Hepatocyte (in vitro differentiated cells): ENCODE measurements at regions not wholly inside any gene's neighbourhood (a gene's known extent, or its start where the extent isn't known, plus 50 kb on each side); places are given as distances from the start of the nearest gene placed in this dataset.

ENCODE experiments used
- DNase-seq: peaks from one replicate; pipeline ENCODE4 v3.0.0-alpha.2; 2016; ENCODE audit warnings: low spot score
- H2AFZ ChIP-seq: fragments of 200-600 bp; sonication (generic); 2 replicates; pipeline ENCODE4 v1.6.0; 2016; ENCODE audit warnings: antibody characterized with exemption, mild to moderate bottlenecking
- H3K27ac ChIP-seq: fragments of 200-600 bp; sonication (generic); 2 replicates; pipeline ENCODE4 v1.5.1; 2016; ENCODE audit warnings: mild to moderate bottlenecking
- H3K27me3 ChIP-seq: fragments of 200-600 bp; sonication (generic); 2 replicates; pipeline ENCODE4 v1.6.1; 2016
- H3K36me3 ChIP-seq: fragments of 200-600 bp; sonication (generic); replicated peaks from 2 replicates; pipeline ENCODE4 v1.5.1; 2016; ENCODE audit warnings: low read depth; ENCODE audit not compliant: insufficient read depth
- H3K4me1 ChIP-seq: fragments of 200-600 bp; sonication (generic); 2 replicates; pipeline ENCODE4 v1.5.1; 2016; ENCODE audit warnings: mild to moderate bottlenecking, moderate library complexity; ENCODE audit not compliant: insufficient read depth
- H3K4me2 ChIP-seq: fragments of 200-600 bp; sonication (generic); 2 replicates; pipeline ENCODE4 v1.6.0; 2016
- H3K4me3 ChIP-seq: fragments of 200-600 bp; sonication (generic); 2 replicates; pipeline ENCODE4 v1.5.1; 2016; ENCODE audit warnings: mild to moderate bottlenecking
- H3K79me2 ChIP-seq: fragments of 200-600 bp; sonication (generic); 2 replicates; pipeline ENCODE4 v1.6.0; 2017; ENCODE audit warnings: mild to moderate bottlenecking
- H3K9me2 ChIP-seq: fragments of 200-600 bp; sonication (generic); replicated peaks from 2 replicates; pipeline ENCODE4 v1.6.0; 2017; ENCODE audit warnings: mild to moderate bottlenecking; ENCODE audit not compliant: insufficient read depth
- H3K9me3 ChIP-seq: fragments of 200-600 bp; sonication (generic); 2 replicates; pipeline ENCODE4 v1.5.1; 2016; ENCODE audit warnings: low read depth, mild to moderate bottlenecking
- H4K20me1 ChIP-seq: fragments of 200-600 bp; sonication (generic); 2 replicates; pipeline ENCODE4 v1.6.0; 2016; ENCODE audit warnings: mild to moderate bottlenecking; ENCODE audit not compliant: insufficient read depth, poor library complexity, severe bottlenecking
- CTCF ChIP-seq: fragments of 200-600 bp; sonication (generic); IDR thresholded peaks from 2 replicates; pipeline ENCODE4 v1.5.1; 2016; ENCODE audit warnings: antibody characterized with exemption, mild to moderate bottlenecking; ENCODE audit not compliant: poor library complexity
- EZH2 ChIP-seq: fragments of 200-600 bp; sonication (generic); IDR thresholded peaks from 2 replicates; pipeline ENCODE4 v1.6.1; 2016; ENCODE audit warnings: antibody characterized with exemption, mild to moderate bottlenecking, borderline replicate concordance
- EZH2phosphoT487 ChIP-seq: fragments of 200-600 bp; sonication (generic); IDR thresholded peaks from one replicate; pipeline ENCODE4 v1.6.1; 2018; ENCODE audit warnings: antibody characterized with exemption, mild to moderate bottlenecking, low read depth, moderate library complexity; ENCODE audit not compliant: unreplicated experiment, severe bottlenecking
- WGBS: methylation state at CpG from one replicate; pipeline ENCODE4 v1.1.6; 2016; ENCODE audit warnings: low lambda C conversion rate; ENCODE audit errors: missing lambda C conversion rate; 5-methylcytosine and 5-hydroxymethylcytosine counted together

GRCh38 chrX:149274516-149275105 is 230.5 kb downstream of the IDS start:
- H3K4me2 ChIP-seq, result no peak overlapping the region
- H3K79me2 ChIP-seq, result no peaks in the 10 kb centered on the region
- 76% methylated on average over 4 of the region's 4 CpGs for WGBS
- no peaks in the 10 kb centered on the region for H3K36me3 ChIP-seq
- H3K4me3 ChIP-seq, result no peak overlapping the region
- H3K27me3 ChIP-seq, result no peaks in the 10 kb centered on the region
- TF ChIP-seq EZH2 (no peak), CTCF (no peak), EZH2phosphoT487 (no peak)
- no peak overlapping the region for H2AFZ ChIP-seq
- no peak overlapping the region for H3K27ac ChIP-seq
- H4K20me1 ChIP-seq, result no peaks in the 10 kb centered on the region
- no peaks in the 10 kb centered on the region for H3K9me2 ChIP-seq
- H3K4me1 ChIP-seq, result no peaks in the 10 kb centered on the region
- DNase-seq, result no peak
- no peaks in the 10 kb centered on the region for H3K9me3 ChIP-seq

DNA sequence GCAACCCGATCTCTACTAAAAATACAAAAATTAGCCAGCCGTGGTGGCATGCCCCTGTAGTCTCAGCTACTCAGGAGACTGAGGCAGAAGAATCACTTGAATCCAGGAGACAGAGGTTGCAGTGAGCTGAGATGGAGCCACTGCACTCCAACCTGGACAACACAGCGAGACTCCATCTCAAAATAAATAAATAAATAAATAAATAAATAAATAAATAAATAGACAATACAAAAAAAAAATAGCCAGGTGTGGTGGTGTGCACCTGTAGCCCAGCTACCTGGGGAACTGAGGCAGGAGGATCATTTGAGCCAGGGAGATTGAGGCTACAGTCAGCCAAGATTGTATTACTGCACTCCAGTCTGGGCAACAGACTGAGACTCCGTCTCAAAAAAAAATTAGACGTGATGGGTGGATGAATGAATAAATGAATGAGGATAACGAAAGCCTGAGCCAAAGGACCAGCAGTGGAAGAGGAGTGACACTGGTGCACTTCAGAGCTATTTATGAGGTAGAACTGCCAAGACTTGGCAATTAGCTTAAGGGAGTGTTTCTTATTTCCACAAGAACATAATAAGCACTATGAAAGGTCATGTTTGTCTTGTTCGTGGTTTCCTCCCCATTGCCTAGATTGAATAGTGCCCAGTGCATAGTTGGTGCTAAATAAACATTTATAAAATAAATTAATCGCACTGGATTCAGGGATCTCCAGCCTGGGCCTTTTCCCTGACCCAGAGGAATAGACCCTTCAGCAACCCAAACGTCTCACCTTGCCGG is 232.2 kb downstream of the IDS start:
- no peaks in the 10 kb centered on the region for H3K27me3 ChIP-seq
- H3K9me2 ChIP-seq, result no peaks in the 10 kb centered on the region
- H3K4me1 ChIP-seq, result no peaks in the 10 kb centered on the region
- no peak overlapping the region for H3K27ac ChIP-seq
- no peak for DNase-seq
- H3K36me3 ChIP-seq, result no peaks in the 10 kb centered on the region
- H4K20me1 ChIP-seq, result no peaks in the 10 kb centered on the region
- H3K79me2 ChIP-seq, result no peaks in the 10 kb centered on the region
- WGBS, result 83% methylated on average over 10 of the region's 10 CpGs
- no peak overlapping the region for H3K4me2 ChIP-seq
- no peaks in the 10 kb centered on the region for H3K9me3 ChIP-seq
- no peak overlapping the region for H2AFZ ChIP-seq
- H3K4me3 ChIP-seq, result no peak overlapping the region
- TF ChIP-seq EZH2phosphoT487, result no peak
- TF ChIP-seq CTCF, result no peak

- Histone ChIP-seq H3K9me3 (no peaks in the 10 kb centered on the region), H3K27ac (no peak overlapping the region), H3K4me2 (no peak overlapping the region), H3K36me3 (no peaks in the 10 kb centered on the region), H3K9me2 (no peaks in the 10 kb centered on the region), H3K4me1 (no peaks in the 10 kb centered on the region), H3K79me2 (no peaks in the 10 kb centered on the region), H4K20me1 (no peaks in the 10 kb centered on the region), H3K27me3 (no peaks in the 10 kb centered on the region), H3K4me3 (no peak overlapping the region), H2AFZ (no peak overlapping the region)
- TF ChIP-seq EZH2 (no peak), EZH2phosphoT487 (no peak), CTCF (no peak)
- WGBS, result 57% methylated on average over 6 of the region's 6 CpGs
- no peak for DNase-seq
Observed at GRCh38 chrX:149267878-149268813, 237.0 kb downstream of the IDS start.
